T-helper 2 cell (primary cell): ENCODE measurements at regions not wholly inside any gene's neighbourhood (a gene's known extent, or its start where the extent isn't known, plus 50 kb on each side); places are given as distances from the start of the nearest gene placed in this dataset.

Source experiments
- DNase-seq, 5 experiments: peaks; one replicate each; pipeline versions ENCODE4 v3.0.0 to v3.0.0-alpha.2; 2012 to 2022

DNA sequence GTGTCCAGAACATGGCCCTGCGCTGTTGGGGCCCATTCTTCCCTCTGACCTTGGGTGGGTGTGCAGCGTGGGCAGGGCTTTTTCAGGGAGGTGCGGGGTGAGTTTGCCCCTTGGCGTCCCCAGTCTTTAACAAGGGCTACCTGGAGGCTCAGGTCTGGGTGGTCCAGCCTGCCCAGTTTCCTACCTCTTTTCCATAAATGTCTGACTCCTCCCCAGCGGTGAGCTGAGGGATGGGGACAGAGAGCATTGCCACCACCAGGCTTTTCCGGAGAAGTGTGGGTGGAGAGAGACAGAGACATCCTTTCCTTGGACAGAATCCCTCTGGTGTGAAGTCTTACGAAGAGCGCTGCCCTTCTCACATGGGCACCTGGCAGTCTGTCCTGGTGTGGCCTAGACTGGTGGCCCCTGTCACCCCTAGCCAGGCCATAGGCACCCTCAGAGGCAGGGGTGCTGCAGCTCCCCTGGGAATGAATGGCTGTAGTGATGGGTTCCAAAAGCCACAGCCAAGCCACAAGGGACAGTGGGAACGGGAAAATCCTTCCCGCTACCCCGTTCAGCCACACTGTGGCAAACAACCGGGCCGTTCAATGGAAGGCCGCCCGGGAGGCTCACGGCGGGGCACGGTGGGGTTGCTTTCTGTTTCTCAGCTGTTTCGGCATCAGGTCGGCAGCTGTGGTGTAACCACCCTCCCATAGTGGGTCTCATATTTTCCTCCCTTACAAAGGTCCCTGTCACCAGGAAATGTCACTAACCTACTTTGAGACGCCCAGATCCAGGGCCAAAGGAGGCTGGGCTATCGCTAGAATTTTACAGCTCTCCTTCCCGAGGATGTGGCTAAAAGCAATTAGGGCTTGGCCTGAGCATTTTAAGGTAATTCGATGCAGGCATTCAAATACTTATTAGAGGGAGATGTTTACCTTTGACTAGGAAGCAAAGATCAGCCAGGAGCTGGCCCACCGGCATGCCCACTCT lies 61.9 kb upstream of the GSE1 start:
- peak in 1 of 5 experiments; percentile 55 for DNase-seq

DNA sequence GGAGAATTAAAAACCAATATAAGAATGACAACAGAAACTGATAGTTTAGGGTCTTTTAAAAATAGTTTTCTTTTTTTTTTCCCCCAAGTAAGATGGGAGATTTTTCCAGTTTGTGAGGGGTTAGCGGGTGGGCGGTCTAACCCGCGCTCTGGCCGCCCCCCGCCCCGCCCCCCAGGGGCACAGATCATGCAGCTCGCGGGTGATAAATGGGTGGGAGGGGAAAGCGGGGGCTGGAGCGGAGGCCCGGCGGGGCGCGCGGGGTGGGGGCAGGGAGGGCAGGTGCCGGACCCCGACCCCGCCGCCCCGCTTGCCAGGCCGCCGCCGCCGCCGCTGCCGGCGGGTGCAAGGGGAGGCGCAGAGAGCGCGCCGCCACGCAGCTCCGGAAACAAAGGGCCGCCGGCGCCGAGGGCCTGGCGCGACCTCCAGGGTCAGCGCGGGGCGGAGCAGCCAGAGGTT lies 60.1 kb upstream of the GSE1 start:
- no peak for DNase-seq

DNA sequence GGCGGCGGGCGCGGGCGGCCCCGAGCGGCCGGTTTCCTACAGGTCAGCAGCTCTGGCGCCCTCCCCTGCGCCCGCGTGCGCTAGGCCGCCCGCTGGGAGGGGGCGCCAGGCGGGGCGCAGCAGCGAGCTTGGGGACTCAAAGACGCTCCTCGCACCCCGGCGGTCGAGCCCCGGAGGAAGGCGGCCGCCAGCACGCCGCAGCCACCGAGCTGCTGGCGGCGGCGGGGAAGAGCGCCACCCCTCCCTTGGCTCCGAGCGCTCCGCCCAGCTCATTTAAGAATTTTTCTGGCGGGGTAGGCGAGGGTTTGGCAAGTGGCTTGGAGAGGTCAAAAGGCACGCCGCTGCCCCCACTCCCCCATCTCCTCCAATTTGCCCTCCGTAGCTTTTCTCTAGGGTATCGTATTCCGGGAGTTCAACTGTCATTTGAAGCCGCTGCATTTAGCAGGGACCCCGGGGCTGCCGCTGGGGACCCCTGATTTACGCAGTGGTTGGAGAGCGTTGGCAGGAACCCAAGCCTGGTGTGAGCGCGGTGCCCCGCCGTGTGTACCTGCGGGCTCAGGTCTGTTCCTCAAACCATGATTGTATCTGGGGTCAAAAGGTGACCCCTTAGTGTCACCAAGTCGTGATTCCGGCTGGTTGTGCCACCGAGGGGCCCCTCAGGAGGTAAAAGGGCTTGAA lies 59.5 kb upstream of the GSE1 start:
- peak in 3 of 5 experiments; percentile 5 to 71 (median 55) for DNase-seq

DNA sequence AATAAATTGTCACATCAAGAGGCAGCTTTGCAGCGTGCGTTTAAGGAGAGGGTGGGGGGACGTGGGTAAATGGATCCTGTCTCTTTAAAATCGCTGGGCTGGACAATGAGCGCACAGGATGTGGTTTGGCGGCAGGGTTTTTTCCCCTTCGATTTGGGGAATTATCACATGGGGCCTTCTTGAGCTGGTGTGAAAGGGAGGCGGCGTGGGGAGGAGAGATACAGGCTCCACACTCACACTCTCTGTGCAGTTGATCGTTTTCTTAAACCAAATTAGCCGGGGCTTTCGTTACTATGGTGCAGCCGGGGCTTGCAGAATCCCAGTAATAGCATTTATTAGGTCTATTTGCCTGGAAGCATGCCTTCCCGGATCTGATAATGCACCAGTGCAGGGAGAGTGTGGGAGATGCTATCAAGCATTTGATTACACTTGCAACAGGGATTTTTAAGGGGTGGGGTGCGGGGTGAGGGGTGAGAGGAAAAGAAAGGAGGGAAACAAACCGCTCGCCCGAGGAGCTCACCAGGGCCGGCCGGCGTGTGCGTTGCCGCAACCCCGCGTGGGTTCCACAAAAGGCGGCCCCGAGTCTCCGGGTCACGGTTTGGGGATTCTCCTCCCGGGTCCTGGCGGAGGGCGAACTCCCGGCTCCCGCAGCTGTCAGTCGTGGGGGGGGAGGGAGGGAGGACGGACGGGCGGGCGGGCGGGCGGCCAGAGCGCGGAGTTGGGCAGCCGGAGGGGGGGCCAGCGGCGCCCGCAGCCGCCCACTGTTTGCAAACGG lies 58.8 kb upstream of the GSE1 start:
- peak in 4 of 5 experiments; percentile 30 to 86 (median 62) for DNase-seq

DNA sequence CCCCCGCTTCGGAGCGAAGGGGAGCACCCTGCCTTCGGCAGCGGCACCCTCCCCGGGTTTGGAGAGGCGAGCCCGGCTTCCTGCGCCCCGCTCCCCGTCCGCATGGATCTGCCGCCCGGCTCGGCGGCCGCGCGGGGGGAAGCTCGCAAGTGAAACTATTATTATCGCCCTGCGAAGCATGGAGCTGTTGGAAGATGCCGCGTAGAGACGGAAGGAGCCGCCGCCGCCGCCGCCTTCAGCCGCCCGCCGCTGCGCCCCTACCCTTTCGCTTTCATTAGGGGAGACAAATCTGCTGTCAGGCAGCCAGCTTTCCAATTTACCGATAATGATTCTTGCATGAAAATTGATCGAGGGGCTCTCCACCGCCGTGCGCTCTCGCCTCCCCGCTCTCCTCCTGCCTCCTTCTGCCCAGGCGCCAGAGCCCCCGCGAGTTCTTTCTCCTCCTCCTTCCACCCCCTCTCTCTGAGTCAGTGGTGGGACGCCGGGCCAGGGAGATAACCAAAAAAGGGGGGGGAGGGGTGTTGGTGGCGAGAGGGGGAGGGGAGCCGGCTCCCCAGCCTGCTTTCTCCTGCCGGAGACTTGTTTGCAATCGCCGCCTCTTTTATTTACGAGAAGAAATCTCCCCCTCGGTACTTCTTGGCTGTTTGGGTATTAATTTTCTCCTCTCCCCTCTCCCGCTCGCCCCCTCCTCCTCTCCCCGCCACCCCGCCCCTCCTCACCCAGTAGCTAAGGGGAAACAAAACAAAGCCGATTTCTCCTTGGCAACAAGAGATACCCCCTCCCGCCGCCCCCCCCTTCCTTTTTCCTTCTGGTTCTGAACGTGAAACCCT lies 58.0 kb upstream of the GSE1 start:
- peak in 3 of 5 experiments; percentile 26 to 67 (median 56) for DNase-seq

DNA sequence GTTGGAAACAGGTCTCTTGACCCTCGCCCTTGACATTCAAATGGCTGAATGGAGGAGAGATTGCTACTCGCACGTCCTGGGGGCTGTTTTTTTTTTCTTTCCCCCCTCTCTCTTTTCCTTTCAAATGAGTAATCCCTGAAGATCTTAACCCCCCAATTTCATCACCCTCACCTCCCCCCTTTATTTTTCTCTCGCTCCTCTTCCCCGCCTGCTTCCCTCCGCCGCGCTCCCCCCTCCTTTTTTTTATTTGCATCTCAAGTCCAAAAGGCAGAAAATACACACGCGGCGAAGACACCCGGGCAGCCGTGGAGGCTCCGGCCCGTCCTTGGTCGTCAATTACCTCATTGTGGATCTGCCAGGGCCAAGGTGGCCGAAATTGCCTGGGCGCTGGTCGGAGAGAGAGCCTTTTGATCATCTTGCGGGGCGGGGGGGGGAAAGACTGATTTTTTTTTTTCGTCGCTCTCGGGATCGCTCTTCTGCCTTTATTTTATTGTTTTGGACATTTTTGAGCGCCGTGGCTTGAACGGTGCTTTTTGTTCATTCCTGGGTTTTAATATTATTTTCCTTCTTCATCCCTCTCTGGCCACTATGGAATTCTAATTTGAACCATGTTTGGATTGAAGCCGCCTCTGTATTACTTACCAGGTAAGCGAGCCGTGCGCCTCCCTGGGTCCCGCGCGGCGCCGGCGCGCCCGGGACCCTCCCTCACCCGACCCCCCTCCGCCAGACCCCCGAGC lies 57.2 kb upstream of the GSE1 start:
- DNase-seq = peak in 2 of 5 experiments; percentile 10 to 19

DNA sequence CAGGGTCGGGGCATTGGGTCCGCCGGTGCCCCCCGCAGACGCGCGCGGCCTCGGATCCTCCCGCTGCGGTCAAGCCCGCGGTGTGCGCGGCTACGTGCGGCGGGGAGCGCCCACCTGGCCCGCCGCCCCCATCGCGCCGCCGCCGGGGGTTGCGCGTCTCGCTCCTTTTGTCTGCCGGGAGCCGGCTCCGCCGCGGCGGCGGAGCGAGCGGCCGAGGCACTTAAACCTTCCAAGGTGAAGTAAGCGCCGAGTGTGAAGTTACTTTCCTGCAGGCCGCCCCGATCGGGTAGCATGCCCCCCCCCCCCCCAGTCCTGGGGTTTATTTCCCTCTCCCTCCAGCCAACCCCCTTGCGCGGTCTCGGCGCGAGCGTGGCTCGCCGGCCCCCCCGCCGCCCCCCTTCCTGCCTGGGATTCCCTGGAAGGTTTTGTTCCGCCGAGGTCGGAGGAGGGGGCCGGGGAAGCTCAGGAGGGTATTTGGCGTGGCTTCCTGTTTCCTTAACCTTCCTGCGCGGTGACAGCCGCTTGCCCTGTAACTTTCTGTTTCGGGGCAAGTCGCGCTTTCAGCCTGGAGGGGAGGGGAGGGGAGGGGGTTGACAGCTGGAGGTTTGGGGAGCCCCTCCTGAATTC lies 56.6 kb upstream of the GSE1 start:
- peak in 2 of 5 experiments; percentile 28 to 56 for DNase-seq

- DNase-seq = peak in 3 of 5 experiments; percentile 4 to 62 (median 24)
Measured at GRCh38 chr16:85557083-85557970, 55.8 kb upstream of the GSE1 start.

GRCh38 chr16:85557971-85558657 lies 55.0 kb upstream of the GSE1 start:
- DNase-seq = peak in 1 of 5 experiments; percentile 23

DNA sequence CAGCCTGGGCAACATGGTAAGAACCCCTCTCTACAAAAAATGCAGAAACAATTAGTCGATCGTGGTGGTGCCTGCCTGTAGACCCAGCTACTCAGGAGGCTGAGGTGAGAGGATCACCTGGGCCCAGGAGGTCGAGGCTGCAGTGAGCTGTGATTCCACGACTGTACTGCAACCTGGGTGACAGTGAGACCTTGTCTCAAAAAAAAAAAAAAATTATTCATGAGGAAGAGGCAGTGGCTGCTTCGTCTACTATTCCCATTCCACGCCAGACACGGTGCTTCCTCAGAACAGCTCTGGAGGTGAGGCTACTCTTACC lies 52.2 kb upstream of the GSE1 start:
- no peak for DNase-seq

GRCh38 chr16:85561248-85562092 lies 51.7 kb upstream of the GSE1 start:
- DNase-seq = no peak

DNA sequence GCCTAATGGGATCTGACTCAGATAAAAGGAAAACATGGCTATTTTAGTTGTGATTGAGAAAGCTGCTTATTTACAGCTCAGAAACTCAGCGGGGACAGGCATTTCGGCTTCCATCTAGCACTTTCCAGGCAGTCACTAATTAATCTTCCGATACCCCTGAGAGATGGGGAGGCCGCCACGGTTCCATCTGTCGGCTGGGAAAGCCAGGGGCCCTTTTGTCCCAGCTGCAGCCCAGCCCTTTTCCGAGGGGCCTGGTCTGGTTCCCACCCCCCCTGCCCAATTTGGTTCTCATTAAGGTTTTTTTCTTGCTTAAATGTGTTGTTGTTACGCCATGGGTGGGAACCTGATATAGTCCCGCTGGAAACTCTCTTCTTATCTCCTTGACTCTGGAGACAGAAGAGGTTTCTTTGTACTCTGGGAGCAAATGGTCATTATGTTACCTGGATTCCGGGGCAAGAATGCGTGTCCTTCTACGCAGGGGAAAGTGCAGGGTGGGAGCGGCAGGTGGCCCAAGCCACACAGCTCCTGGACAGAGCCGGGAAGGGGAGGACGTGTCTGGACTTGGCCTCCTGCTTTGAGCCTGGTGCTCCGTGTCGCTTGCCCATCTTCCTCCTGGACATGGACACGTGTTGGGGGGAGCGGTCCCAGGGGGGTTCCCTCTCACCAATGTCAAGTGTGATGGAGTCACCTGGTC lies 50.9 kb upstream of the GSE1 start:
- no peak for DNase-seq

DNA sequence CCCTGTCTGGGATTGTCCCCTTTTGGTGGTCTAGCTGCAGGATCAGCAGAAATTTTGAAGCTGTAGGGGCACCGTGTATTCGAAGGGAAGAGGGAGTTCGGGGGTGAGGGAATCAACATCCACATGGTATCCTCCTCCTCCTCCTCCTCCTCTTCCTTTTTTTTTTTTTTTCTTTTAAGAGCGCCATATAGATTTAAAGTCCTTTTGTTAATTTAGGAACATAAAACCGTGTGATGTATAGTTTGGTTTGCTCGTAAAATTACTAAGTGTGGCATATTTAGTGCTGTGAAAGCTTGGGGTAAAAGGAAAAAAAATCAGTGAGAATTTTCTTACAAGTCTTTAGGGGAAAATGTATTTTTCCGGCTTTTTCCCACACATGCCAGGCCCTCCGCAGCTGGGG lies 50.1 kb upstream of the GSE1 start:
- no peak for DNase-seq
